GM19351 (cell line): ENCODE measurements at regions not wholly inside any gene's neighbourhood (a gene's known extent, or its start where the extent isn't known, plus 50 kb on each side); places are given as distances from the start of the nearest gene placed in this dataset.
"Not testable (repeated sequence)": the region's sequence is repeated elsewhere in the genome, so short reads cannot be mapped to it uniquely, and the experiment has no call there.

Source experiments
- ATAC-seq: cut with Tn5 transposase; IDR thresholded peaks from one replicate; pipeline ENCODE4 v1.9.1; 2021; ENCODE audit warnings: mild to moderate bottlenecking, moderate library complexity; ENCODE audit not compliant: unreplicated experiment

GRCh38 chr13:59324401-59324800, 839.3 kb downstream of the DIAPH3 start:
- ATAC-seq, result not testable (repeated sequence)

- ATAC-seq, result no peak
These were observed 837.0 kb downstream of the DIAPH3 start for GRCh38 chr13:59326717-59327116.

GRCh38 chr13:59330764-59331163, 833.0 kb downstream of the DIAPH3 start:
- ATAC-seq, result no peak

- ATAC-seq, result no peak
These were observed 830.8 kb downstream of the DIAPH3 start for GRCh38 chr13:59332966-59333365.

GRCh38 chr13:59337070-59337469, 826.7 kb downstream of the DIAPH3 start:
- ATAC-seq, result no peak

GRCh38 chr13:59340151-59340550, 823.6 kb downstream of the DIAPH3 start:
- no peak for ATAC-seq

- ATAC-seq, result no peak
These were observed 823.1 kb downstream of the DIAPH3 start for GRCh38 chr13:59340581-59340980.

GRCh38 chr13:59342400-59342799, 821.3 kb downstream of the DIAPH3 start:
- ATAC-seq, result no peak

- ATAC-seq, result no peak
These were observed 820.6 kb downstream of the DIAPH3 start for GRCh38 chr13:59343132-59343531.

GRCh38 chr13:59343993-59344822, 819.5 kb downstream of the DIAPH3 start:
- ATAC-seq, result no peak

- no peak for ATAC-seq
These were observed 818.4 kb downstream of the DIAPH3 start for GRCh38 chr13:59345311-59345710.

- ATAC-seq, result no peak
These were observed 816.6 kb downstream of the DIAPH3 start for GRCh38 chr13:59346999-59347723.

GRCh38 chr13:59348617-59349016, 815.1 kb downstream of the DIAPH3 start:
- ATAC-seq, result no peak

GRCh38 chr13:59352600-59352999, 811.1 kb downstream of the DIAPH3 start:
- no peak for ATAC-seq

- ATAC-seq, result no peak
These were observed 808.9 kb downstream of the DIAPH3 start for GRCh38 chr13:59354665-59355369.

- no peak for ATAC-seq
These were observed 807.1 kb downstream of the DIAPH3 start for GRCh38 chr13:59356607-59357006.

GRCh38 chr13:59358014-59358413, 805.7 kb downstream of the DIAPH3 start:
- ATAC-seq, result no peak

GRCh38 chr13:59360108-59360507, 803.6 kb downstream of the DIAPH3 start:
- no peak for ATAC-seq

- no peak for ATAC-seq
These were observed 802.8 kb downstream of the DIAPH3 start for GRCh38 chr13:59360916-59361315.

GRCh38 chr13:59363313-59363712, 800.4 kb downstream of the DIAPH3 start:
- no peak for ATAC-seq

GRCh38 chr13:59363947-59364346, 799.8 kb downstream of the DIAPH3 start:
- no peak for ATAC-seq
